ENCODE measurements at regions not wholly inside any gene's neighbourhood (a gene's known extent, or its start where the extent isn't known, plus 50 kb on each side); places are given as distances from the start of the nearest gene placed in this dataset.

GRCh38 chr21:28421716-28422524, 570.8 kb downstream of the LTN1 start:
- TF ChIP-seq CTCF (IDR thresholded peaks at IDR 0.05) (no peak), EZH2 (IDR thresholded peaks at IDR 0.05) (no peak), EZH2phosphoT487 (IDR thresholded peaks at IDR 0.05) (no peak)
